Neural progenitor cell (in vitro differentiated cells): ENCODE measurements at regions not wholly inside any gene's neighbourhood (a gene's known extent, or its start where the extent isn't known, plus 50 kb on each side); places are given as distances from the start of the nearest gene placed in this dataset.

Experiments
- DNase-seq: peaks from one replicate; pipeline ENCODE4 v3.0.0-alpha.2; 2016; ENCODE audit warnings: low spot score
- H2AFZ ChIP-seq: fragments of 200-600 bp; sonication (generic); replicated peaks from 2 replicates; pipeline ENCODE4 v1.6.1; 2016; ENCODE audit warnings: antibody characterized with exemption
- H3F3A ChIP-seq: fragments of 200-600 bp; sonication (generic); 2 replicates; pipeline ENCODE4 v1.6.1; 2016; ENCODE audit warnings: antibody characterized with exemption, low read depth
- H3K27ac ChIP-seq: fragments of 200-600 bp; sonication (generic); 2 replicates; pipeline ENCODE4 v1.5.1; 2016; ENCODE audit warnings: mild to moderate bottlenecking
- H3K27me3 ChIP-seq: fragments of 200-600 bp; sonication (generic); 2 replicates; pipeline ENCODE4 v1.6.1; 2016; ENCODE audit warnings: mild to moderate bottlenecking, moderate library complexity
- H3K36me3 ChIP-seq: fragments of 200-600 bp; sonication (generic); 2 replicates; pipeline ENCODE4 v1.5.1; 2016
- H3K4me1 ChIP-seq: fragments of 200-600 bp; sonication (generic); 2 replicates; pipeline ENCODE4 v1.6.1; 2016; ENCODE audit warnings: mixed run types
- H3K4me2 ChIP-seq: fragments of 200-600 bp; sonication (generic); 2 replicates; pipeline ENCODE4 v1.6.1; 2016
- H3K4me3 ChIP-seq: fragments of 200-600 bp; sonication (generic); 2 replicates; pipeline ENCODE4 v1.5.1; 2016
- H3K79me2 ChIP-seq: fragments of 200-600 bp; sonication (generic); 2 replicates; pipeline ENCODE4 v1.6.1; 2016; ENCODE audit warnings: low read depth
- H3K9ac ChIP-seq: fragments of 200-600 bp; sonication (generic); 2 replicates; pipeline ENCODE4 v1.6.1; 2016
- H3K9me3 ChIP-seq: fragments of 200-600 bp; sonication (generic); 2 replicates; pipeline ENCODE4 v1.5.1; 2016; ENCODE audit warnings: low read depth
- H4K20me1 ChIP-seq: fragments of 200-600 bp; sonication (generic); 2 replicates; pipeline ENCODE4 v1.6.1; 2016; ENCODE audit warnings: low read depth
- H3K27ac Mint-ChIP-seq: 3 replicates; pipeline ENCODE4 v1.8.0; 2021; ENCODE audit warnings: mixed read lengths
- H3K27me3 Mint-ChIP-seq: 2 replicates; pipeline ENCODE4 v1.8.0; 2022; ENCODE audit warnings: low read depth, mild to moderate bottlenecking, inconsistent platforms, moderate library complexity, mixed read lengths; ENCODE audit not compliant: insufficient read depth
- H3K36me3 Mint-ChIP-seq: 3 replicates; pipeline ENCODE4 v1.8.0; 2021; ENCODE audit warnings: mixed read lengths
- H3K4me1 Mint-ChIP-seq: 3 replicates; pipeline ENCODE4 v1.8.0; 2021; ENCODE audit warnings: mixed read lengths
- H3K4me3 Mint-ChIP-seq: 3 replicates; pipeline ENCODE4 v1.8.0; 2021; ENCODE audit warnings: mild to moderate bottlenecking, moderate library complexity, mixed read lengths
- H3K9me3 Mint-ChIP-seq: 3 replicates; pipeline ENCODE4 v1.8.0; 2020; ENCODE audit warnings: mixed read lengths
- EZH2 ChIP-seq: fragments of 200-600 bp; sonication (generic); IDR thresholded peaks from 2 replicates; pipeline ENCODE4 v1.6.1; 2017; ENCODE audit warnings: antibody characterized with exemption, mild to moderate bottlenecking, moderate library complexity
- EZH2phosphoT487 ChIP-seq: fragments of 200-600 bp; sonication (generic); IDR thresholded peaks from 2 replicates; pipeline ENCODE4 v1.6.1; 2017; ENCODE audit warnings: antibody characterized with exemption
- TF ChIP-seq, protein P1 (sequence below): fragments of 200-600 bp; sonication (generic); IDR thresholded peaks from 2 replicates; pipeline ENCODE4 v1.5.1; 2017; ENCODE audit warnings: antibody characterized with exemption, mild to moderate bottlenecking

GRCh38 chr4:130249002-130249401 is 1153.0 kb downstream of the C4orf33 start:
- no peak overlapping the region for H3K4me2 ChIP-seq
- Mint-ChIP-seq H3K27me3 (no peaks in the 10 kb centered on the region), H3K27ac (no peak overlapping the region), H3K36me3 (no peaks in the 10 kb centered on the region), H3K9me3 (peaks cover 6% of the 10 kb centered on the region), H3K4me3 (no peak overlapping the region), H3K4me1 (peaks cover 3% of the 10 kb centered on the region)
- no peaks in the 10 kb centered on the region for H3K9me3 ChIP-seq
- no peak overlapping the region for H3K9ac ChIP-seq
- H3K27me3 ChIP-seq: no peaks in the 10 kb centered on the region
- peak; percentile 12 for DNase-seq
- peaks cover 5% of the 10 kb centered on the region for H3K4me1 ChIP-seq
- H3K79me2 ChIP-seq: no peaks in the 10 kb centered on the region
- no peaks in the 10 kb centered on the region for H4K20me1 ChIP-seq
- no peak overlapping the region for H3K4me3 ChIP-seq
- H3K36me3 ChIP-seq: no peaks in the 10 kb centered on the region
- H3K27ac ChIP-seq: no peak overlapping the region
- TF ChIP-seq, protein P1, sequence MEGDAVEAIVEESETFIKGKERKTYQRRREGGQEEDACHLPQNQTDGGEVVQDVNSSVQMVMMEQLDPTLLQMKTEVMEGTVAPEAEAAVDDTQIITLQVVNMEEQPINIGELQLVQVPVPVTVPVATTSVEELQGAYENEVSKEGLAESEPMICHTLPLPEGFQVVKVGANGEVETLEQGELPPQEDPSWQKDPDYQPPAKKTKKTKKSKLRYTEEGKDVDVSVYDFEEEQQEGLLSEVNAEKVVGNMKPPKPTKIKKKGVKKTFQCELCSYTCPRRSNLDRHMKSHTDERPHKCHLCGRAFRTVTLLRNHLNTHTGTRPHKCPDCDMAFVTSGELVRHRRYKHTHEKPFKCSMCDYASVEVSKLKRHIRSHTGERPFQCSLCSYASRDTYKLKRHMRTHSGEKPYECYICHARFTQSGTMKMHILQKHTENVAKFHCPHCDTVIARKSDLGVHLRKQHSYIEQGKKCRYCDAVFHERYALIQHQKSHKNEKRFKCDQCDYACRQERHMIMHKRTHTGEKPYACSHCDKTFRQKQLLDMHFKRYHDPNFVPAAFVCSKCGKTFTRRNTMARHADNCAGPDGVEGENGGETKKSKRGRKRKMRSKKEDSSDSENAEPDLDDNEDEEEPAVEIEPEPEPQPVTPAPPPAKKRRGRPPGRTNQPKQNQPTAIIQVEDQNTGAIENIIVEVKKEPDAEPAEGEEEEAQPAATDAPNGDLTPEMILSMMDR: no peak
- TF ChIP-seq EZH2 (no peak), EZH2phosphoT487 (no peak)
- H3F3A ChIP-seq: no peaks in the 10 kb centered on the region
- H2AFZ ChIP-seq: no peak overlapping the region

DNA sequence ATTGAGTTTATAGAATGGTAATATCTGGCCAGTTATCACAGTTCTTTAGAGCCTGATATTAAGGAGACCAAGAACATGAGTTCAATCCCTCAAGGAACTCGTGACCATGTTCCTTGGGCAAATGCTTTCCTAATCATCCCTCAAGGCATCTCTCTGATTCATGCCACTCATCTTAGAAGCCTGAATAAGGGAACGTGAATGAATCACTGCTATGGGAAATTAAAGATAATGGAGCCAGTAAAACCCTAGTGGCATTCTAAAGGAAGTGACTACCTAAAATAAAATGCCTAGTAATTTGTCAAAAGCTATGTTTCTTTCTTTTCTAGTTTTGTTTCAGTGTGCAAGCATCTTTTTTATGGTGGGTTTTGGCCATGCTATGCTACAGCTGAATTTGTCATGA is 1161.3 kb downstream of the C4orf33 start:
- Histone ChIP-seq H4K20me1 (no peaks in the 10 kb centered on the region), H3K27ac (no peak overlapping the region), H3K79me2 (no peaks in the 10 kb centered on the region), H3K27me3 (no peaks in the 10 kb centered on the region), H3K4me1 (peaks cover 3% of the 10 kb centered on the region), H3K9ac (no peak overlapping the region), H3K4me2 (no peak overlapping the region), H3K4me3 (no peak overlapping the region), H3K9me3 (no peaks in the 10 kb centered on the region), H3K36me3 (no peaks in the 10 kb centered on the region), H3F3A (no peaks in the 10 kb centered on the region), H2AFZ (peak overlapping the region; percentile 15)
- no peak for TF ChIP-seq EZH2phosphoT487
- no peak for TF ChIP-seq EZH2
- TF ChIP-seq, protein P1: no peak
- Mint-ChIP-seq H3K9me3 (no peaks in the 10 kb centered on the region), H3K4me1 (peaks cover 4% of the 10 kb centered on the region), H3K4me3 (no peak overlapping the region), H3K27ac (no peak overlapping the region), H3K27me3 (no peaks in the 10 kb centered on the region), H3K36me3 (no peaks in the 10 kb centered on the region)
- no peak for DNase-seq

DNA sequence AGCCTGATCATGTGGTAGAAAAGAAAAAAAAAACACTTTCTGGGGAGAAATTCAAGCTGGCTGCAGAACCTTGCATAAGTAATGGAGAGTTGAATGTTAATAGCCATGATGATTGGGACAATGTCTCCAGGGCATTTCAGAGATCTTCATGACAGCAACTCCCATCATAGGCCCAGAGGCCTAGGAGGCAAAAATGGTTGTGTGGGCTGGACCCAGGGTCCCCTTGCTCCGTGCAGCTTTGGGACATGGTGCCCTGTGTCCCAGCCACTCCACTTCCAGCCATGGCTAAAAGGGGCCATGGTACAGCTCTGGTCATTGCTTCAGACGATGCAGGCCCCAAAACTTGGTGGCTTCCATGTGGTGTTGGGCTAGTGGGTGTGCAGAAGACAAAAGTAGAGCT is 1170.9 kb downstream of the C4orf33 start:
- H3K36me3 Mint-ChIP-seq: peaks cover 2% of the 10 kb centered on the region
- no peak overlapping the region for H3K27ac ChIP-seq
- H3K4me1 ChIP-seq: no peaks in the 10 kb centered on the region
- TF ChIP-seq EZH2phosphoT487: no peak
- TF ChIP-seq EZH2: no peak
- TF ChIP-seq, protein P1: no peak
- no peak overlapping the region for H3K9ac ChIP-seq
- H3K9me3 ChIP-seq: no peaks in the 10 kb centered on the region
- no peaks in the 10 kb centered on the region for H3K27me3 ChIP-seq
- no peaks in the 10 kb centered on the region for H3F3A ChIP-seq
- no peaks in the 10 kb centered on the region for H3K36me3 ChIP-seq
- no peak overlapping the region for H3K4me3 ChIP-seq
- no peak overlapping the region for H3K27ac Mint-ChIP-seq
- no peaks in the 10 kb centered on the region for H3K79me2 ChIP-seq
- peaks cover 21% of the 10 kb centered on the region for H3K9me3 Mint-ChIP-seq
- no peaks in the 10 kb centered on the region for H3K27me3 Mint-ChIP-seq
- H3K4me2 ChIP-seq: no peak overlapping the region
- H2AFZ ChIP-seq: no peak overlapping the region
- no peaks in the 10 kb centered on the region for H3K4me1 Mint-ChIP-seq
- no peak overlapping the region for H3K4me3 Mint-ChIP-seq
- no peak for DNase-seq
- no peaks in the 10 kb centered on the region for H4K20me1 ChIP-seq
